ENCODE measurements at regions not wholly inside any gene's neighbourhood (a gene's known extent, or its start where the extent isn't known, plus 50 kb on each side); places are given as distances from the start of the nearest gene placed in this dataset.

GRCh38 chr18:1006965-1007364 lies 102.3 kb downstream of the ADCYAP1 start:
- ATAC-seq (no peak), DNase-seq (no peak)
- Histone ChIP-seq H3K27me3 (ENCODE audit: low read depth) (no peaks in the 10 kb centered on the region), H3K36me3 (no peaks in the 10 kb centered on the region), H3K4me1 (no peaks in the 10 kb centered on the region), H3K9me3 (no peaks in the 10 kb centered on the region), H3K4me3 (no peak overlapping the region), H3K27ac (no peak overlapping the region)
- no peak for TF ChIP-seq CTCF (IDR thresholded peaks at IDR 0.05)
- intact Hi-C loops (cut with DNase I): no loop called here

GRCh38 chr18:1011349-1011748 lies 106.7 kb downstream of the ADCYAP1 start:
- Histone ChIP-seq H3K27ac (no peak overlapping the region), H3K9me3 (no peaks in the 10 kb centered on the region), H3K4me1 (peaks cover 24% of the 10 kb centered on the region), H3K27me3 (ENCODE audit: low read depth) (no peaks in the 10 kb centered on the region), H3K36me3 (no peaks in the 10 kb centered on the region), H3K4me3 (no peak overlapping the region)
- ATAC-seq (no peak), DNase-seq (no peak)
- intact Hi-C loops (cut with DNase I): no loop called here
- TF ChIP-seq CTCF (IDR thresholded peaks at IDR 0.05): no peak

- Histone ChIP-seq H3K27ac (no peak overlapping the region), H3K4me1 (peaks cover 24% of the 10 kb centered on the region), H3K27me3 (ENCODE audit: low read depth) (no peaks in the 10 kb centered on the region), H3K9me3 (no peaks in the 10 kb centered on the region), H3K4me3 (no peak overlapping the region), H3K36me3 (no peaks in the 10 kb centered on the region)
- DNase-seq: no peak
- intact Hi-C loops (cut with DNase I): no loop called here
- no peak for ATAC-seq
- no peak for TF ChIP-seq CTCF (IDR thresholded peaks at IDR 0.05)
These were observed 108.1 kb downstream of the ADCYAP1 start for GRCh38 chr18:1012775-1013174.

- intact Hi-C loops (cut with DNase I): no loop called here
- Histone ChIP-seq H3K36me3 (no peaks in the 10 kb centered on the region), H3K9me3 (no peaks in the 10 kb centered on the region), H3K4me3 (no peak overlapping the region), H3K27ac (no peak overlapping the region), H3K4me1 (peaks cover 24% of the 10 kb centered on the region), H3K27me3 (ENCODE audit: low read depth) (no peaks in the 10 kb centered on the region)
- DNase-seq (no peak), ATAC-seq (no peak)
- TF ChIP-seq CTCF (IDR thresholded peaks at IDR 0.05): no peak
These were observed 109.3 kb downstream of the ADCYAP1 start for GRCh38 chr18:1013951-1014350.

GRCh38 chr18:1014509-1014908 lies 109.8 kb downstream of the ADCYAP1 start:
- peaks cover 24% of the 10 kb centered on the region for H3K4me1 ChIP-seq
- TF ChIP-seq CTCF (IDR thresholded peaks at IDR 0.05): no peak
- no peak overlapping the region for H3K27ac ChIP-seq
- DNase-seq (no peak), ATAC-seq (peak in 1 of 2 donors; percentile 21)
- no peak overlapping the region for H3K4me3 ChIP-seq
- intact Hi-C loops (cut with DNase I): no loop called here
- H3K9me3 ChIP-seq: no peaks in the 10 kb centered on the region
- H3K36me3 ChIP-seq: no peaks in the 10 kb centered on the region
- no peaks in the 10 kb centered on the region for H3K27me3 ChIP-seq (ENCODE audit: low read depth)
